Right kidney (tissue), 1 donor: ENCODE measurements at regions not wholly inside any gene's neighbourhood (a gene's known extent, or its start where the extent isn't known, plus 50 kb on each side); places are given as distances from the start of the nearest gene placed in this dataset.

Experiments used
- DNase-seq: peaks from one replicate; pipeline ENCODE4 v3.0.0-alpha.2; 2016

- no peak for DNase-seq
Measured at GRCh38 chr6:139863346-139863745, 488.9 kb upstream of the CITED2 start.

DNA sequence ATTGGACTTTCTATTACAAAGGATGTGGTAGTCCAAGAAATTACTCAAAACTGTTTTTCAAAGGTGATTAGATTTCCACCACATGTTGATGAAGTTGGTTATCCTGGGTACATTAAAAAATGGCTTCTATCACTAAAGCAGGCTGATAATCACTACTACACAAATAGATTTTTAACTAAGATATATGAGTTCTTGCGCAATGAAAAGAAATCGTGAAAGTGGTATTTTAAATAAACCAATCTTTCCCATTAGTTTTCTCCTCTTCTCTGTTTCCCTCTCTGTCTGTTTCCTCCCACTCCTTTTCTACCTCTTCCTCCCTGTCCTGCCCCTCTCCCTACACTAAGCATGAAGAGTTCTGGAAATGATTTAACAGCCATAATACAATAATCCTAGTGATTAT lies 487.9 kb upstream of the CITED2 start:
- no peak for DNase-seq

GRCh38 chr6:139860203-139860602 lies 485.8 kb upstream of the CITED2 start:
- DNase-seq, result no peak

DNA sequence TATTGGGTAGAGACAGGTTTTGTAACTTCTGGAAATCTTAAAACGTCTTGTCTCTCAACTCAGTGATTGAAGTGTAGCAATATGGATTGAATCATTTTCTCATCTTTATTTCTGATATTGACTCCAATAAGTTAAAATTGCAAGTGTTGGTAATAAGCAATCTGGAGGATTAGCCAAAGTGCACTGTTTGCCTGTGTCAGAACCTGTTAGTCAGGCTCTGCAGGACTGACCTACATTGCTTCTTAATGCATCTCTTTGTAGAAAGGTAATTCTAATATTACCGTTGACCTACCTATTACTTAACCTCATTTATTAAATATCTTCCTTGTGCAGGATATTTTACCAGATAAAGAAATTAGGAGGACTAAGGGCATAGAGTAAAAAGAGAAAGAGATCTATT lies 484.0 kb upstream of the CITED2 start:
- DNase-seq, result no peak

DNA sequence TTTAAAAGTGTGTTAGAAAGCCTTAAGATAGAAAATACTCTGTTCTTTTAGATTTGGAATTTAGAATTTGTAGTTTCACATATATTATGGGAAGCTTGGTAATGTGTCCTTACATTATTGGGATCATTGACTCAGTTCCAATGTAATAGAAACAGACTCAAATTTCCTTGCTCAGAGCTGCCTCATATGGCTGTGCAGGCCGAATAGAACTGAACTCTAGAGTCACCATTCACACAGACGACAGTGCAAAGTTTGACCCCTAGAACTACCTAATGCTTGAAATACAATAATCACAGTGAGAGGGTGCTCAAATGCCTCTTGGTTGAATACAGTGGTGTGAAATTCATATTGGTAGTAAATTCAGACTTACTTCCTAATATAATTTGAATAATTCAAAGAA lies 482.7 kb upstream of the CITED2 start:
- DNase-seq, result no peak

DNA sequence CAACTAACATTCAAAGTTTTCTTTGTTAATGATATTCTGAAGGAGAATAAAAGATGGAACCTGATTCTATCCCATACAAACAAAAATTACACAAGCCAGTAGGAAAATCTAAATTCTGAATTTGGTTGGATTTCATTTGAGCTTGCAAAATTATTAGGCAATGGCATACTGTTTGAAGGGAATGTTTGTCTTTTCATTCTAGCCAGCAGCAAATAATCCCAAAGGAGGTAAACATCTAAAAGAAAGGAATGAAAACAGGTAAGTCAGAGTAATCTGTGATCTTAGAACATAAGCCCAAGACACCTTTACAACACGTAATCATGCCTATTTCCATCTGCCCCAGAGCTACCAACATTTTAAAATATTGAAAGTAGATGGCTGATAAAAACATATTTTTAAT lies 482.1 kb upstream of the CITED2 start:
- DNase-seq, result no peak

- DNase-seq, result peak; percentile 51
Measured at GRCh38 chr6:139855671-139856311, 481.3 kb upstream of the CITED2 start.

- DNase-seq, result no peak
Measured at GRCh38 chr6:139853302-139853992, 479.0 kb upstream of the CITED2 start.

DNA sequence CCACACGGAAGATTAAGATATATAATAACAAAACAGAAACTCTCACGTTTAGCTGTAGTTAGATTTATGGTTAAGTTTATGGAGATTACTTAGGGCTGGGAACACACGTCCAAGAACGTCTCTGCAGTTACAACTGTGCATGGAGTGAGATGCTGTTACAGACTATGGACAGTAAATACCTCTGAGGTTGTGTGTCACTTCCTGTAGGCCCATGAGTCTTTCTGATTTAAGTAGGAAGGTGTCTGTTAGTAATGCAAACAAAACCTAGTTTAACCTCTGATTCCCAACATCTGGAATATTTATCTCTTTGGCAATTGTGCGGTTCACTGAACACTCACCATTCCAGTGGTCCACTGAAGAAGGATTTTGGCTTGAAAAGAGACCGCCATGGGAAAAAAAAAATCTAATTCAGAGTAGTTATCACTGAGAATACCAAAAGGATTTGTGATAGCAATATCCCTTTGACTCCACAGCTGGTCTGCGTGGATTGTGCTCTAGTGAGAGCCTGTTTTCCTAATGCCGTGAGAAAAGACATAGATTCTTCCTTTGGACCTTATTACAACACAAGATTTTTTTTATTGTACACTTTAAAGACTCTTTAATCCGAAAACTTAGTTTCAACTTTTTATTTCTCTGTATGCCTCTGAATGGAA lies 478.2 kb upstream of the CITED2 start:
- no peak for DNase-seq

DNA sequence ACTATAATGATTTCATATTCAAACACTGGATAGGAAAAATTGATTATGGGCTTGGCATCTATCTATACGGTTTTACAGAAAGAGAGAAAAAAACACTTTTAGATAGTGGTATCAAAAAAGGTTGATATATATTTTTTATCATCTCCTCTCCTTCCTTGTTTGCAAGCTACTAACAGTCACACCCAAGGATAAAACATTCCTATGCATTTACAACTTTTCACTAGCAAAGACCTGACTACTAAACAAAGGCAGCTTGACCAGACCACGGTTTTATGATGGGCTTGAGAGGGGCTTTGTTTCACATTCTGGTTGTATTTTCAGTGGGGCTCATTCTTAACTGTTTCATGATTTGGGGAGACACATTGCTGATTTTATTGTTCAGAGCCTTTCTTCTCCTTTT lies 477.6 kb upstream of the CITED2 start:
- no peak for DNase-seq

GRCh38 chr6:139851206-139851605 lies 476.8 kb upstream of the CITED2 start:
- DNase-seq, result no peak

DNA sequence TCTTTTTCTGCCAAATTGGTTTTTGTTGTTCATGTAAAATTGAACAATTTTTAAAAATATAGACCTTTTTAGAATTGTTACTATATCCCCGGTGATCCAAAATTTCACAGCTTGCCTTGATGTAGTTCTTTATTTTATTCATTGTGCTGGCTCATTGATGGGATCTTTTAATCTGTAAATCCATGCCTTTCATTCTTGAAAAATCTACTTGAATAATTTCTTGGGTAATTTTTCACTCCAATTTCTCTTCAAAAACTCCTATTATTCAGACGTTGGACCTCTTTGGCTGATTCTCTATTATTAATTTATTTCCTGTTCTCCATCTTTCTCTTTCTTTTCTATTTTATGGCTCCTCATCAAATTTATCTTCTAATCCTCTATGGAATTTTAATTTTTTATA lies 476.1 kb upstream of the CITED2 start:
- DNase-seq, result no peak

DNA sequence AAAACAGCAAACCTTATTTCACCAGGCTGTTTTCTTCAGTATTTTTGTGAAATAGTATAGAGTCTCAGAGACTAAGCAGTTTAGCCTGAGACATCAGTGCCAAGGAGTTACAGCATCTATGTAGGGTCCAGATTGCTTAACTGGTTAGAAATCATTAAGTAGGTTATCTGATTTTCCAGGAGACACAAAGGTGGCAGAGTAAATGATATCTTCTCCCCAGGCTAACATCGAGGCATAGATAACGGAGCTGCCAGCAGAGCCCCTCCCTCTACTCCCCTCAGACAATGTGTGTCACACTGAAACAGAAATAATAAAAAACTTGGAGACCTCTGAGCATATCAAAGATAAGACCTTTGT lies 473.0 kb upstream of the CITED2 start:
- no peak for DNase-seq

DNA sequence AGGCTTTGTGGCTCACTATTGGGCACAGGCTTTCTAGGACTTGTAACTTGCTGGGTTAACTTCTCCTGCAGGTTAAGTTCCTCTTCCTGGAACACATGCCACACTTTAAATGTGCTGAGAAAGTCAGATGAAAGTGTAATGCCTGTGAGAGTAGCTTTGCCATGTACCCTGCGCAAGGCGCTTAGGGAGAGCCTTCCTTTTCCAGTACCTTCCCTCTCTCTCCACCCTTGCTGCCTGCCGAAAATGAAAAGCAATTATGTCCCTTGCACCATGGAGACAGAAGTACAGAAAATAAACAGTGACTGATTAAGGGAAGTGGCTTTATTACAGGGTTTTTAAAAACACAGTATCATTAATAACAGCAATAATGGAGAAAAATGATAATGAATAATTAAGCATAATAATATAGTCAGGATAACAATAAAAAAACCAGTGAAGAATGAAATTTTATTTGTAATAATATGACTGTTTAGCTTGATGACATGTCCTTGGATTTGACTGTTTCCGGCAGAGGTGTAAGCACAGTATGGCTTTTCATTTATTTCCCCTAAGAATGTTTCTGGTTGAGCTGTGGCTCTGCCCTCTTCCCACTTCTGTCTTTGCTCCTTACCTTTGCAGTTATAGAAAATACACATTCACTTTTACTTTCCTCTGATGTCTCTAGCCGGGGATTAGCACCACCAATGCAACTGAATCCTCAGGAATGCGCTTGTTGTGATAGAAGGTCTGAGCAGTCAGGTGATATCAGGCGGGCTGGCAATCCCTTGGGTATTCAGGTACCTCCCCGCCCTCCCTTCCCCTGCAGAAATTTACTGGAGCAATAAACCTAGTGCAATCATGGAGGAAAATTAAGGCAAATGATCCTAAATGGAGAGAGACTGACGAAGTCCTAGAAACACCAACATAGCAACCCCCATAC lies 472.3 kb upstream of the CITED2 start:
- DNase-seq, result no peak

DNA sequence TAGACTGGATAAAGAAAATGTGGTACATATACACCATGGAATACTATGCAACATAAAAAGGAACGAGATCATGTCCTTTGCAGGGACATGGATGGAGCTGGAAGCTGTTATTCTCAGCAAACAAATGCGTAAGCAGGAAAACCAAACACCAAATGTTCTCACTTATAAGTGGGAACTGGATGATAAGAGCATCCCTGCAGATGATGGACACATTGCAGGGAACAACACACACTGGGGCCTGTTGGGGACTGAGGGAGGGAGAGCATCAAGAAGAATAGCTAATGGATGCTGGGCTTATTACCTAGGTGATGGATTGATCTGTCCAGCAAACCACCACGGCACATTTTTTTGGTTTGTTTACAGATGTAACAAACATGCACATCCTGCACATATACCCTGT lies 470.5 kb upstream of the CITED2 start:
- no peak for DNase-seq

- DNase-seq, result no peak
Measured at GRCh38 chr6:139841794-139842215, 467.4 kb upstream of the CITED2 start.

DNA sequence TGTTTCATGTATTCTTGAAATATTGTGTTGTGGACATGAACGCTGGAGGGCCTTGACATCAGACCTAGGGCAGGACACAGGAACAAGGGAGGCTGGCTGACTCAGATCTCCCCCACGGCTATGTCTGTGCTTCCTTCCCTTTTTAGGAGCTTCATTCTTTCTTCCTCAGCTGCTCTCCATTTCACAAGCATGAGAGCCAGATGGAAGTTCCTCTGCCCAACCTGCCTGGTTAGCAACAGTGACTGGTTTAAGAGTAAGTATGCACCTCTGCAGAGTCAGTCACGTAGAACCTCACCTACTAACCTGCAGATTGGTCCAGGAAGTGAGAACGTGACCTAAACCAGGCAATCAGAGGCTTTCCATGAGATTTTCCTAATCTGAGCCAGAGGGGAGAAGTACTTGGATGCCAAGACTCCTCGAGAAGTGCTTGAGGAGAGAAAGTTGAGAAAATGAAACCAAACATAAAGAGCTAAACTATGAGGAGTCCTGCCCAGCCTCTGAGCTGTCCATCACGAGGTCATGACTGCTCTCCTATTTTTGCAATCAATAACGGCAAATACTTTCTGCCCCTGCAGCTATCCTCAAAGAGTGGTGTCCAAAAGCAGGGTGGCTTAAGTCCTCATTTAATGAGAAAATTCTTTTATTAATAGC lies 465.2 kb upstream of the CITED2 start:
- no peak for DNase-seq

DNA sequence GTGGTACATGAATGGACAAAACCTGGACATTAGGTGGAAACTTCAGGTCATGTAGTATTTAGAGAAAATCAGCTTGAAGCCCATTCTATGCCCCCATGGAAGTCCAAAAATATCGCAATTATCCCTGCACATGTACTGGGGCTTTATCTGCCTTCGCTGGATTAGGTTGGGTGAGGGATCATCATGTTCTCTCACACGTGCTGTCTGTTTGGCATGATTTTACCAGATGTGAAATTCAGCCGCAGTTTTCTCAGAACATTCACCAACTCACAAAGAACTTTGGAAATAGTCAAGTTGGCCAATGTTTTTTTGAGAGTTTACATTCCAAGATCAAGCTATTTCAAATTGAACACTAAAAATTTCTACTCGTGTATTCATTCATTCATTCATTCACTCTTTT lies 459.8 kb upstream of the CITED2 start:
- no peak for DNase-seq

DNA sequence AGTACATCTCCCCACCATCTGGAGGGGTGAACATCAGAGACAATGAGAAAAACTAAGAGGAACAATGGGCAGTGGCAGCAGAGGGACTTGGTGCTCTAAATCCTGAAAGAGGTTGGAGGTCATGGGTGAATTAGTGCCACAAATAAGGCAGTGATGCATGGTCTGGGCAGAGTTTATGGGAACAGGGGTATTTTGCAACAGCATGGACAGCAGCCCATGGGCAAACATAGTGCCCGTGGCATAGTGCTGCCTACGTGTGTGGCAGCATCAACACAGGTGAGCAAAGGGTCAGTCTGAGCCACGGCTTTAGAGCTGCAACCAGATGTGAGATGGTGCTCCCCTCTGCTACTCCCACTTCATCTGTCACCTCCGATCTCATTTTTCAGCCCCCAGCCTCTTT lies 459.1 kb upstream of the CITED2 start:
- DNase-seq, result no peak

DNA sequence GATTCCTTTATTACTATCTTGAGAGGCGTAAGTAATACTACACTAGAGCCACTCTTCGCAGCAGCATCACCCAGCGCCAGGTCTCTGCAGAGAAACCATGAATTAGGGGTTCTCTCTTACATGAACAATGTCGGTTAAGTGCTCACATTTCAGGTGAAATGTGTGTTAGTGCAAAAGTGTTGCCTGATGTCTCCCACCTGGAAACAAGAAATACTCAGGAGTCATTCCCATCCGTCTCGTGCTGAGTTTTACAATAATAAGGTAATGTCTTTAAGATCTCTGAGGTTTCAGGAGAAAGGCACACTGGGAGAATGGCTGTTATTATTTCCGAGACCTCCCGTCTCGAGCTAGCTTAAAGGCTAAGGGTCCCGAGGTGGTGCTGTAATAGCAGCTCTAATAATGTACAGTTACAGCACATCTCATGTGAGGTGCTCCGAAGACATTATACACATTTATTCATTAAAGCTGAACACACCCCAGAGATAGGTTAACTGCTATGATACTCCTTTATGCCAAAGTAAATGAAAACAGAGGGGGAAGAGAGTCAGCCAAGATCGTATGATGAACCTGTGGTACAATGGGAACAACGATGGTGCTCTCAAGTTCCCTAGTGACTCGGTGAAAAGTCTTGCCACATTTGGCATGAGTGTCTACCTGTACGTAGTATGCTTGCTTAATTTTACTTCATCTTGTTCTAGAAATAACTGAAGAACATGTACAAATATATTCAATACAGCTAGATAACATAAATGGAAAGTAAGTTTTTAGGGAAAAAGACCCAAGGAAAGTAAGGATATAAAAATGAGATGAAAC lies 458.3 kb upstream of the CITED2 start:
- no peak for DNase-seq

- DNase-seq, result no peak
Measured at GRCh38 chr6:139829576-139829975, 455.1 kb upstream of the CITED2 start.
